Glutamatergic neuron (in vitro differentiated cells): ENCODE measurements at regions not wholly inside any gene's neighbourhood (a gene's known extent, or its start where the extent isn't known, plus 50 kb on each side); places are given as distances from the start of the nearest gene placed in this dataset.

ENCODE experiments used
- DNase-seq: peaks from one replicate; pipeline ENCODE4 v3.0.0; 2022
- H3K27ac Mint-ChIP-seq: one replicate; pipeline ENCODE4 v1.8.0; 2020; ENCODE audit warnings: mild to moderate bottlenecking, mixed read lengths, inconsistent platforms; ENCODE audit not compliant: unreplicated experiment
- H3K27me3 Mint-ChIP-seq: one replicate; pipeline ENCODE4 v1.8.0; 2020; ENCODE audit warnings: mild to moderate bottlenecking, moderate library complexity, mixed read lengths, inconsistent platforms; ENCODE audit not compliant: unreplicated experiment
- H3K36me3 Mint-ChIP-seq: one replicate; pipeline ENCODE4 v1.8.0; 2020; ENCODE audit warnings: mild to moderate bottlenecking, mixed read lengths, inconsistent platforms; ENCODE audit not compliant: unreplicated experiment
- H3K4me1 Mint-ChIP-seq: one replicate; pipeline ENCODE4 v1.8.0; 2020; ENCODE audit warnings: mild to moderate bottlenecking, low read depth, mixed read lengths, inconsistent platforms; ENCODE audit not compliant: unreplicated experiment
- H3K4me3 Mint-ChIP-seq: one replicate; pipeline ENCODE4 v1.8.0; 2020; ENCODE audit warnings: mild to moderate bottlenecking, mixed read lengths, inconsistent platforms; ENCODE audit not compliant: unreplicated experiment
- H3K9me3 Mint-ChIP-seq: one replicate; pipeline ENCODE4 v1.8.0; 2020; ENCODE audit warnings: mild to moderate bottlenecking, moderate library complexity, mixed read lengths, inconsistent platforms; ENCODE audit not compliant: unreplicated experiment
- CTCF ChIP-seq: fragments of 200-600 bp; sonication (generic); IDR thresholded peaks from one replicate; pipeline ENCODE4 v1.5.0; 2021; ENCODE audit not compliant: partially characterized antibody, unreplicated experiment

DNA sequence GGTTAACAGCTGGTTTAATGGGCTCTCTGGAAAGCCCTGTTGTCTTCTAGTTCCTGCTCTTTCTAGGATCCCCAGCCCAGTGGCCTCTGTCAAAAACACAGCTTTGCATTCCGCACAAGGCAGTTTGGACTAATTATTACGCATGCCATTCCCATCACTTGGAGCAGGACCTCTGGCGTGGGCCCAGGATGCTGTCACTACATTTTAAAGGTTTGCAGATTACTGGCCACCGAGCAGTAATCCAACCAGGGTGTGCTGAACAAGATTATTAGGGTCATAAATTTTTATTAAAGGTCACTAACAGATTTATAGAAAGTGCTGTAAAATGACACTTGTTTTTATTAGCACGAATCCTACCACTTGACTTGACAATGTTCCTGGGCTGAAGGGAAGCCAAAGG lies 143.6 kb upstream of the SLC6A11 start:
- H3K27me3 Mint-ChIP-seq: no peaks in the 10 kb centered on the region

DNA sequence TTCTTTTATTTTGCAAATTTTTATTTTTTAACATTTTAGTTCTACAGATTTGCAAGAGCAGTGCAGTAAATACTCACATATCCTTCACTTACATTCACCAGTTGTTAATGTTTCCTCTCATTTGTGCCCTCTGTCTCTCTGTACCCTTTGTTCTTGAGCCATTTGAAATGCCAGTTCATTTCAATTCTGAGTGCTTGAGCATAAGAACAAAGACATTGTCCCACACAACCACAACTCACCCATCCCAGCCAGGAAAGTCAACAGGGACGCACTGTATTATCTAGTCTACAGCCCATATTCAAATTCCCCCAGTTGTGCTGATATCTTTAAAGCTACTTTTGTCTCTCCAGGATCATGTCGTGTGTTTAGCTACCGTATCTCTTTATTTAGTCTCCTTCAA lies 141.4 kb upstream of the SLC6A11 start:
- H3K27me3 Mint-ChIP-seq: no peaks in the 10 kb centered on the region
- no peak for TF ChIP-seq CTCF
- no peak for DNase-seq

More for the DNA sequence above, 143.6 kb upstream of the SLC6A11 start:
- H3K4me3 Mint-ChIP-seq: no peak overlapping the region
- peaks cover 10% of the 10 kb centered on the region for H3K4me1 Mint-ChIP-seq
- H3K27ac Mint-ChIP-seq: no peak overlapping the region
- no peaks in the 10 kb centered on the region for H3K9me3 Mint-ChIP-seq
- DNase-seq: no peak
- peaks cover 6% of the 10 kb centered on the region for H3K36me3 Mint-ChIP-seq
- TF ChIP-seq CTCF: no peak

DNA sequence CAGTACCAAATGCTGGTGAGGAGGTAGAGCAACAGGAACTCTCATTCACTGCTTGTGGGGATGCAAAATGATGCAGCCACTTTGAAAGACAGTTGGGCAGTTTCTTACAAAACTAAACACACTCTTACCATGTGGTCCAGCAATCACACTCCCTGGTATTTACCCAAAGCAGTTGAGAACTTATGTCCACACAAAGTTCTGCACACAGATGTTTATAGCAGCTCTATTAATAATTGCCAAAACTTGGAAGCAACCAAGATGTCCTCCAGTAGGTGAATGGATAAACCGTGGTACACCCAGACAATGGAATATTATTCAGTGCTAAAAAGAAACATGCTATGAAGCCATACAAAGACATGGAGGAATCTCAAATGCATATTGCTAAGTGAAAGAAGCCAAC lies 139.1 kb upstream of the SLC6A11 start:
- peaks cover 10% of the 10 kb centered on the region for H3K36me3 Mint-ChIP-seq
- no peaks in the 10 kb centered on the region for H3K4me1 Mint-ChIP-seq
- DNase-seq: no peak
- no peaks in the 10 kb centered on the region for H3K27me3 Mint-ChIP-seq
- H3K9me3 Mint-ChIP-seq: no peaks in the 10 kb centered on the region
- no peak for TF ChIP-seq CTCF
- H3K4me3 Mint-ChIP-seq: no peak overlapping the region
- no peak overlapping the region for H3K27ac Mint-ChIP-seq

More for the DNA sequence above, 141.4 kb upstream of the SLC6A11 start:
- no peak overlapping the region for H3K4me3 Mint-ChIP-seq
- peaks cover 6% of the 10 kb centered on the region for H3K4me1 Mint-ChIP-seq
- H3K36me3 Mint-ChIP-seq: peaks cover 6% of the 10 kb centered on the region
- no peak overlapping the region for H3K27ac Mint-ChIP-seq
- H3K9me3 Mint-ChIP-seq: no peaks in the 10 kb centered on the region

DNA sequence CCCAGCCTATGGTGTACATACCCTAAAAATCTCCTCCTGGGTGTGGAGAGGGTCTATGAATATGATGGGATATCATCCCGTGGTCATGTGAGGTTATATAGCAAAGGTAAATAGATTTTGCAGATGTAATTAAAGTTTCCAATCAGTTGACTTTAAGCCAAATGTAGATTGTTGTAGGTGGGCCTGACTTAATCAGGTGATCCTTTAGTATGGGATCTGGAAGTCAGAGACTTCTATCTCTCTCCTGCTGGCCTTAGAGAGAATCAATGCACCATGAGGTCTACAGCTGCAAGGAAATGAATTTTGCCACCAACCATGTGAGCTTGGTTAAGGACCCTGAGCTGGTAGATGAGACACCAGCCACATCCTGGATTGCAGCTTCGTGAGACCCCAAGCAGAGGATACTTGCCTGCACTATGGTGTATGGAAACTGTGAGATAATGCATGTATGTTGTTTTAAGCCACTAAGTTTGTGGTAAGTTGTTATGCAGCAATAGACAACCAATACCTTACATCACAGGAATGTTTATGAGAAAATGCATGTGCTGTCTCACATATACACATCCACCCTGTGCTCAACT lies 137.1 kb upstream of the SLC6A11 start:
- no peak for DNase-seq
- TF ChIP-seq CTCF: no peak
- Mint-ChIP-seq H3K4me3 (no peak overlapping the region), H3K36me3 (peaks cover 10% of the 10 kb centered on the region), H3K4me1 (no peaks in the 10 kb centered on the region), H3K27ac (no peak overlapping the region), H3K27me3 (no peaks in the 10 kb centered on the region), H3K9me3 (no peaks in the 10 kb centered on the region)

- Mint-ChIP-seq H3K4me3 (no peak overlapping the region), H3K27me3 (peaks cover 2% of the 10 kb centered on the region), H3K36me3 (peaks cover 10% of the 10 kb centered on the region), H3K9me3 (no peaks in the 10 kb centered on the region), H3K4me1 (peaks cover 6% of the 10 kb centered on the region), H3K27ac (no peak overlapping the region)
- no peak for TF ChIP-seq CTCF
- DNase-seq: no peak
Measured at GRCh38 chr3:10680796-10681195, 135.2 kb upstream of the SLC6A11 start.
